IMR-90 (cell line): ENCODE measurements at regions not wholly inside any gene's neighbourhood (a gene's known extent, or its start where the extent isn't known, plus 50 kb on each side); places are given as distances from the start of the nearest gene placed in this dataset.

ENCODE experiments used
- ATAC-seq: fragments of 200-7000 bp; cut with Tn5 transposase; 2 replicates; pipeline ENCODE4 v1.9.1; 2020; ENCODE audit warnings: low read depth, mild to moderate bottlenecking, moderate library complexity
- BruUV-seq: library from RNA; stranded (reverse); fragments of 400-500 nt; replicated peaks from 2 replicates; lab custom pipeline; 2021; lab: Mats Ljungman, UMichigan
- CTCF ChIA-PET: fragments of 300-600 bp; formaldehyde crosslinking; extraction: SDS; loops from one replicate; lab custom pipeline; 2021; ENCODE audit warnings: antibody characterized with exemption; lab: Yijun Ruan, JAX
- POLR2A ChIA-PET: fragments of 300-600 bp; sonication (Branson Sonifier 250); formaldehyde crosslinking; loops from one replicate; lab custom pipeline; 2022; ENCODE audit warnings: antibody characterized with exemption; ENCODE audit not compliant: unreplicated experiment; lab: Charles Lee
- DNase-seq: peaks from one replicate; pipeline ENCODE4 v3.0.0; 2013
- H2AFZ ChIP-seq: replicated peaks from 2 replicates; pipeline ENCODE3; 2013; ENCODE audit warnings: low read length, mild to moderate bottlenecking; ENCODE audit not compliant: poor library complexity
- H2AK5ac ChIP-seq: 2 replicates; pipeline ENCODE4 v1.6.1; 2013; ENCODE audit warnings: low read depth, low read length, inconsistent platforms
- H2AK9ac ChIP-seq: replicated peaks from 2 replicates; pipeline ENCODE3; 2013; ENCODE audit warnings: mild to moderate bottlenecking, low read depth, low read length, moderate library complexity; ENCODE audit not compliant: poor library complexity
- H2BK120ac ChIP-seq: 2 replicates; pipeline ENCODE4 v1.6.1; 2013; ENCODE audit warnings: low read depth, low read length, inconsistent platforms
- H2BK15ac ChIP-seq: 3 replicates; pipeline ENCODE4 v1.6.1; 2013; ENCODE audit warnings: low read depth, low read length, inconsistent platforms
- H2BK20ac ChIP-seq: 2 replicates; pipeline ENCODE4 v1.6.1; 2013; ENCODE audit warnings: low read depth, mild to moderate bottlenecking, inconsistent platforms, low read length, moderate library complexity
- H2BK5ac ChIP-seq: 2 replicates; pipeline ENCODE4 v1.6.1; 2013; ENCODE audit warnings: mild to moderate bottlenecking, low read depth, low read length, inconsistent platforms; ENCODE audit not compliant: poor library complexity, severe bottlenecking
- H3K14ac ChIP-seq: replicated peaks from 2 replicates; pipeline ENCODE4 v1.6.1; 2013; ENCODE audit warnings: low read depth, low read length, inconsistent platforms
- H3K18ac ChIP-seq: 2 replicates; pipeline ENCODE4 v1.6.1; 2013; ENCODE audit warnings: low read depth, low read length, control low read depth
- H3K23ac ChIP-seq: 2 replicates; pipeline ENCODE4 v1.6.1; 2013; ENCODE audit warnings: low read depth, low read length, inconsistent platforms
- H3K27ac ChIP-seq: 2 replicates; pipeline ENCODE4 v1.5.1; 2013; ENCODE audit warnings: mild to moderate bottlenecking, control low read depth, low read length; ENCODE audit not compliant: insufficient read depth
- H3K27me3 ChIP-seq: 2 replicates; pipeline ENCODE4 v1.6.1; 2013; ENCODE audit warnings: low read length; ENCODE audit not compliant: control insufficient read depth, insufficient read depth
- H3K36me3 ChIP-seq: 2 replicates; pipeline ENCODE4 v1.6.1; 2013; ENCODE audit warnings: low read length, mixed read lengths; ENCODE audit not compliant: control insufficient read depth, insufficient read depth
- H3K4ac ChIP-seq: 2 replicates; pipeline ENCODE4 v1.6.1; 2013; ENCODE audit warnings: low read depth, low read length, inconsistent platforms
- H3K4me1 ChIP-seq: 2 replicates; pipeline ENCODE4 v1.6.1; 2013; ENCODE audit warnings: low read length, mixed read lengths; ENCODE audit not compliant: control insufficient read depth, insufficient read depth
- H3K4me2 ChIP-seq: 2 replicates; pipeline ENCODE4 v1.6.1; 2013; ENCODE audit warnings: low read depth, mild to moderate bottlenecking, control low read depth, low read length, moderate library complexity
- H3K4me3 ChIP-seq: 2 replicates; pipeline ENCODE4 v1.5.1; 2013; ENCODE audit warnings: low read depth, mild to moderate bottlenecking, control low read depth, low read length, moderate library complexity; ENCODE audit not compliant: insufficient read depth
- H3K56ac ChIP-seq: 2 replicates; pipeline ENCODE4 v1.6.1; 2013; ENCODE audit warnings: low read length, inconsistent platforms; ENCODE audit not compliant: insufficient read depth; ENCODE audit errors: extremely low read depth
- H3K79me1 ChIP-seq, 2 experiments: 2 replicates each; pipeline ENCODE4 v1.6.1; 2013; ENCODE audit warnings: low read length in 2 of 2, inconsistent platforms in 1 of 2, low read depth in 1 of 2
- H3K9ac ChIP-seq: 2 replicates; pipeline ENCODE4 v1.6.1; 2013; ENCODE audit warnings: low read depth, low read length, control low read depth
- H3K9me1 ChIP-seq: 2 replicates; pipeline ENCODE4 v1.6.1; 2013; ENCODE audit warnings: low read length, inconsistent platforms; ENCODE audit not compliant: insufficient read depth
- H3K9me3 ChIP-seq: 2 replicates; pipeline ENCODE4 v1.6.1; 2013; ENCODE audit warnings: low read length; ENCODE audit not compliant: control insufficient read depth, insufficient read depth
- H4K20me1 ChIP-seq: 2 replicates; pipeline ENCODE4 v1.6.1; 2013; ENCODE audit warnings: low read length, inconsistent platforms; ENCODE audit not compliant: insufficient read depth
- H4K5ac ChIP-seq: 2 replicates; pipeline ENCODE4 v1.6.1; 2013; ENCODE audit warnings: mild to moderate bottlenecking, low read depth, low read length, control low read depth
- H4K8ac ChIP-seq, 2 experiments: 2 replicates each; pipeline ENCODE4 v1.6.1; 2013; ENCODE audit warnings: low read depth in 2 of 2, low read length in 2 of 2, control low read depth in 1 of 2, inconsistent platforms in 1 of 2
- H4K91ac ChIP-seq: 2 replicates; pipeline ENCODE4 v1.6.1; 2013; ENCODE audit warnings: low read depth, low read length, inconsistent platforms; ENCODE audit not compliant: insufficient read depth
- BHLHE40 ChIP-seq: fragments of 150-350 bp; IDR thresholded peaks from 2 replicates; pipeline ENCODE4 v1.6.1; 2016; ENCODE audit warnings: mild to moderate bottlenecking, low read depth, low read length
- CEBPB ChIP-seq: IDR thresholded peaks from 2 replicates; pipeline ENCODE4 v1.6.1; 2012; ENCODE audit warnings: low read depth, low read length, improper control_type of control experiment
- CHD1 ChIP-seq: IDR thresholded peaks from 2 replicates; pipeline ENCODE4 v1.6.1; 2012; ENCODE audit warnings: low read depth, low read length, improper control_type of control experiment
- ELK1 ChIP-seq: fragments of 150-350 bp; IDR thresholded peaks from 2 replicates; pipeline ENCODE4 v1.6.1; 2016; ENCODE audit warnings: low read depth, mild to moderate bottlenecking, low read length, moderate library complexity, borderline replicate concordance
- FOS ChIP-seq: fragments of 150-350 bp; IDR thresholded peaks from 2 replicates; pipeline ENCODE4 v1.6.1; 2016; ENCODE audit warnings: low read depth, low read length
- MAFK ChIP-seq: IDR thresholded peaks from 2 replicates; pipeline ENCODE4 v1.6.1; 2012; ENCODE audit warnings: low read depth, low read length, improper control_type of control experiment
- MAZ ChIP-seq: IDR thresholded peaks from 2 replicates; pipeline ENCODE4 v1.6.1; 2012; ENCODE audit warnings: low read depth, mild to moderate bottlenecking, low read length, improper control_type of control experiment, moderate library complexity, borderline replicate concordance
- MXI1 ChIP-seq: IDR thresholded peaks from 2 replicates; pipeline ENCODE4 v1.6.1; 2012; ENCODE audit warnings: low read depth, mild to moderate bottlenecking, low read length, moderate library complexity, borderline replicate concordance
- NFE2L2 ChIP-seq: fragments of 150-350 bp; IDR thresholded peaks from 2 replicates; pipeline ENCODE4 v1.6.1; 2016; ENCODE audit warnings: low read depth, mild to moderate bottlenecking, low read length
- POLR2A ChIP-seq: IDR thresholded peaks from 2 replicates; pipeline ENCODE4 v1.6.1; 2012; ENCODE audit warnings: mild to moderate bottlenecking, low read depth, low read length
- RAD21 ChIP-seq: IDR thresholded peaks from 2 replicates; pipeline ENCODE4 v1.6.1; 2012; ENCODE audit warnings: low read length, improper control_type of control experiment
- SMC3 ChIP-seq: fragments of 150-350 bp; IDR thresholded peaks from 2 replicates; pipeline ENCODE4 v1.6.1; 2016; ENCODE audit warnings: low read depth, mild to moderate bottlenecking, antibody characterized with exemption, low read length, moderate library complexity
- dilution Hi-C: fragments of 300-500 bp; cut with HindIII; formaldehyde crosslinking; loops from one replicate; pipeline ENCODE4 v1.14.3; 2018; ENCODE audit warnings: low sequenced_read_pairs; ENCODE audit not compliant: unreplicated experiment
- in situ Hi-C: fragments of 300-500 bp; cut with MboI; formaldehyde crosslinking; loops from 3 replicates; pipeline ENCODE4 v1.14.3; 2019; ENCODE audit warnings: low sequenced_read_pairs, inconsistent platforms, mixed read lengths
- intact Hi-C: fragments of 100-400 bp; cut with micrococcal nuclease; formaldehyde crosslinking; loops from 2 replicates; pipeline ENCODE4 v1.10.0; 2022
- TF ChIP-seq, protein P1 (sequence below): conservative IDR thresholded peaks from 2 replicates; pipeline ENCODE4 v1.5.1; 2012; ENCODE audit warnings: mild to moderate bottlenecking, low read depth, low read length, improper control_type of control experiment

DNA sequence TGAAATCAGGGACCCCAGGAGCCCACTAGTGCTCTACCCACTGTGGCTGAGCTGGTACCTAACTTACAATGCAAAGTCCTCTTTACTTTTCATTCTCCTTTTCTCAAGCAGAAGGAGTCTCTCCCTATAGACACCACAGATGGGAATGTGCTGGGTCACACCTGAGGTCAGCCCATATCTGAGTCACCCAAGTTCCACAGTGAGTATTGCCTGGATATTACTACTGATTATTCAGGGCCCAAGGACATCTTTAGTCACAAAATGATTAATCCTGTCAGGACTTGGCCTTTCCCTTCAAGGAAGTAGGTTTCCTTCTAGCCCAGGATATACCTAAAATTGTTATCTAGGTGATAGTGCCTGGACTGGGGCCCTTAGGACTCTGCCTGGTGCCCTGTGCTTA, 1305.2 kb downstream of the SI start:
- no peak overlapping the region for H3K9ac ChIP-seq
- no peak overlapping the region for H3K14ac ChIP-seq
- no TSS peak for BruUV-seq
- H3K56ac ChIP-seq: no peak overlapping the region
- TF ChIP-seq CEBPB (no peak), SMC3 (no peak), RAD21 (no peak), POLR2A (no peak), ELK1 (no peak), MXI1 (no peak), NFE2L2 (no peak), FOS (no peak), CHD1 (no peak), MAFK (no peak), BHLHE40 (no peak), MAZ (no peak)
- TF ChIP-seq, protein P1, sequence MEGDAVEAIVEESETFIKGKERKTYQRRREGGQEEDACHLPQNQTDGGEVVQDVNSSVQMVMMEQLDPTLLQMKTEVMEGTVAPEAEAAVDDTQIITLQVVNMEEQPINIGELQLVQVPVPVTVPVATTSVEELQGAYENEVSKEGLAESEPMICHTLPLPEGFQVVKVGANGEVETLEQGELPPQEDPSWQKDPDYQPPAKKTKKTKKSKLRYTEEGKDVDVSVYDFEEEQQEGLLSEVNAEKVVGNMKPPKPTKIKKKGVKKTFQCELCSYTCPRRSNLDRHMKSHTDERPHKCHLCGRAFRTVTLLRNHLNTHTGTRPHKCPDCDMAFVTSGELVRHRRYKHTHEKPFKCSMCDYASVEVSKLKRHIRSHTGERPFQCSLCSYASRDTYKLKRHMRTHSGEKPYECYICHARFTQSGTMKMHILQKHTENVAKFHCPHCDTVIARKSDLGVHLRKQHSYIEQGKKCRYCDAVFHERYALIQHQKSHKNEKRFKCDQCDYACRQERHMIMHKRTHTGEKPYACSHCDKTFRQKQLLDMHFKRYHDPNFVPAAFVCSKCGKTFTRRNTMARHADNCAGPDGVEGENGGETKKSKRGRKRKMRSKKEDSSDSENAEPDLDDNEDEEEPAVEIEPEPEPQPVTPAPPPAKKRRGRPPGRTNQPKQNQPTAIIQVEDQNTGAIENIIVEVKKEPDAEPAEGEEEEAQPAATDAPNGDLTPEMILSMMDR: no peak
- no peak overlapping the region for H3K4ac ChIP-seq
- H3K23ac ChIP-seq: no peak overlapping the region
- no peak for ATAC-seq
- no peaks in the 10 kb centered on the region for H3K36me3 ChIP-seq
- H3K79me1 ChIP-seq: no peaks in the 10 kb centered on the region
- H3K18ac ChIP-seq: no peak overlapping the region
- H4K20me1 ChIP-seq: no peaks in the 10 kb centered on the region
- H3K9me3 ChIP-seq: peaks cover 5% of the 10 kb centered on the region
- no peaks in the 10 kb centered on the region for H3K4me1 ChIP-seq
- no peak overlapping the region for H3K4me2 ChIP-seq
- no peak overlapping the region for H2BK120ac ChIP-seq
- DNase-seq: no peak
- H2AK5ac ChIP-seq: no peak overlapping the region
- ChIA-PET CTCF (no interaction called here), POLR2A (no interaction called here)
- H4K5ac ChIP-seq: no peak overlapping the region
- H2AK9ac ChIP-seq: no peak overlapping the region
- H3K9me1 ChIP-seq: no peaks in the 10 kb centered on the region
- no peak overlapping the region for H2AFZ ChIP-seq
- in situ Hi-C loops: no loop called here
- no peak overlapping the region for H2BK15ac ChIP-seq
- no peak overlapping the region for H2BK5ac ChIP-seq
- H3K4me3 ChIP-seq: no peak overlapping the region
- H3K27ac ChIP-seq: no peak overlapping the region
- no peak overlapping the region for H4K8ac ChIP-seq
- intact Hi-C loops: no loop called here
- H3K27me3 ChIP-seq: no peaks in the 10 kb centered on the region
- H4K91ac ChIP-seq: no peak overlapping the region
- H2BK20ac ChIP-seq: no peak overlapping the region
- dilution Hi-C loops: no loop called here
